Activated CD8-positive, alpha-beta memory T cell treated with anti-CD3 and anti-CD28 coated beads for 1 hour (primary cell): ENCODE measurements at regions not wholly inside any gene's neighbourhood (a gene's known extent, or its start where the extent isn't known, plus 50 kb on each side); places are given as distances from the start of the nearest gene placed in this dataset.
A peak's percentile ranks its signal among the peaks of the same experiment; 100 is the strongest.
"Not testable (repeated sequence)": the region's sequence is repeated elsewhere in the genome, so short reads cannot be mapped to it uniquely, and the experiment has no call there.

ENCODE experiments used
- DNase-seq, 2 donors: peaks; one replicate each; pipeline ENCODE4 v3.0.0-alpha.2; 2020; ENCODE audit warnings: low read depth in 1 of 2; ENCODE audit errors: extremely low read depth in 1 of 2

DNA sequence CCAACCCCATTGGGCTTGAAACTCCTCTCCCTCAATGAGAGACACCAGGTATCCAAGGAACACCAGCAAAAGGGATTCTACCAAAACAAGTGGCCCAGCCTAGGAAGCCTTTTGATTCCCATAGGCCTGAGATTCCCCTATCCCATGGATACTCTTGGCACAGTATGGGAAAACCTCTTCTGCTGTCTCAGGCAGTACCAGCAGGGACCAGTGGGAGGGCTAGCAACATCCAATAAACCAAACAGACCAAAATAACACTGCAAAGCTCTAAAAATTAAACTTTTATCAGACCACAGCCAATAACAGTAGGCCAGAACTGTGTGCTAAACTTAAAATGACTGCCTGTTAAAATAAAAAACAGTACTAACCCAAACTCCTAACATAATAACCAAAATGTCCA is 153.9 kb upstream of the CES5A start:
- no peak for DNase-seq

DNA sequence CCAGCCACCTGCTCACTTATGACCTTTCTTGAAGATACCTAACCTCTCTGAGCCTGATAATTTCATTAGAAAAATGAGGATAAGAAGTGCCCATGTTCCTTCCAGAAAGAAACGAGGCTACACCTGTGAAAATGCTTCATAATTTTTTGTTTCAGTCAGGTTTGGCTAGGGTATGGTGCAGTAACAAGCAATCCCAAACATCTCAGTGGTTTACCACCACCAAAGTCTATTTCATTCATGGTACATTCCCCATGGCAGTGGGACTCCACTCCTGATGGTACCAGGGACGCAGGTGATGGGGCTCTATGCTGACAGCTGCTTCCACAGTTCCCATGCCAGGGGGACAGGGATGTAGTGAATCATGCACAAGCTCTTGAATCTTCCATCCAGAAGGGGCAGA is 147.6 kb upstream of the CES5A start:
- DNase-seq, result no peak

DNA sequence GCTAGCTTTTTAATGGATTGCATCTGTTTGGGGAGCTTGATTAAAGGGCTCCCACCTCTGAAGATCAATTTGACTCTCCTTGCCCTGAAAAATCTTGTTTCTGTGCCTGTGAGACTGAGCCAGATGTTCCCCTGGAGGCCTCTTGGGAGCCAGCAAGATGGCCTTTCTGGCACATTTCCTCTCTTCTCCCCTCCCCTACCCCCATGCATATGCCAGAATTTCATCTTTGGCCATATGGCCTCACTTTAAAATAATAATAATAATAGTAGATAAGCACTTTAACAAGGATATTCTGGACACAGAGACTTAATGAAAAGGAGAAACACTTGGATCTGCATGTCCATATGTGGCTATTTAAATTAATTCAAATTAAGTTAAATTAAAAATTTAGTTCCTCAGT is 144.1 kb upstream of the CES5A start:
- no peak for DNase-seq

DNA sequence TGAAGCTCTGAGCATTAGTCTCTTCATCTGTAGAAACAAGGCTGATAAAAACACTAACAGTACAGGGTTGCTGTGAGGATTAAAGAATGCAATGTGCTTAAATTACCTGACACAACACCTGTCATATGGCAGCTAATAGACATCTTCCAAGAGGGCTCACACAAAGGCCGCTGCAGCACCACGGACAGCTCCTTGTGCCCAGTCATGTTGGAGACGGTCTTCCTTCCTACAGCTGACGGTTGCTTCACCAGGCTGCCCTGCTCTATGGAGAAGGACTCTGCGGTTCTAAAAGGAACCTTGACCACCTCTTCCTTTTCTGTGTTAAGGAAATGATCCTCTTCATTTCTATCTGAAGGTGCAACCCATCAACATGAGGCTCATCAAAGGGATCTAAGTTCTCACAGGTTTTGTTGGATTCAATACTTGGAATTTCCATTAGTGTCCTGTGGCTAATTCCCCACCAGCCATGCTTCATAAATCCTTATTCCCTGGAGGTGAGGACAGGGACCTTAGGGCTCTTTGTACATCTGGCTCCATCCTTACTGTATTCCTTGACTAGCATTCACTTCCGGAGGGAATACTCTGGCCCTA is 138.9 kb upstream of the CES5A start:
- DNase-seq, result peak in 1 of 2 donors; percentile 11

DNA sequence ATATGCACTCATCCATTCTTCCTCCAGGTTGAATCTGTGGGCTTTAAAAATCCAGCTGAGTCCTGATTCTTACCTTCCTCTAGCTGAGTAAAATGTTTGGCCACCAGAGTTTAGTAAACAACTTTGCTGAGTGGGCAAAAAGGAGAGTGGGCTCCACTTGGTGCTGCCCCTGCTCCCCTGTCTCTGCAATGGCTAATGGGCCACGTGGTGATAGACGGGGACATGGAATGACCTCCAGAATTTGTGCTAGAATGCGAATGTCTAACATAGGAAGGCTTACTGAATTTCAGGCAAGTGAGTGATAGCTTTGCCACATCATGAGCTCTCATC is 137.3 kb upstream of the CES5A start:
- no peak for DNase-seq

DNA sequence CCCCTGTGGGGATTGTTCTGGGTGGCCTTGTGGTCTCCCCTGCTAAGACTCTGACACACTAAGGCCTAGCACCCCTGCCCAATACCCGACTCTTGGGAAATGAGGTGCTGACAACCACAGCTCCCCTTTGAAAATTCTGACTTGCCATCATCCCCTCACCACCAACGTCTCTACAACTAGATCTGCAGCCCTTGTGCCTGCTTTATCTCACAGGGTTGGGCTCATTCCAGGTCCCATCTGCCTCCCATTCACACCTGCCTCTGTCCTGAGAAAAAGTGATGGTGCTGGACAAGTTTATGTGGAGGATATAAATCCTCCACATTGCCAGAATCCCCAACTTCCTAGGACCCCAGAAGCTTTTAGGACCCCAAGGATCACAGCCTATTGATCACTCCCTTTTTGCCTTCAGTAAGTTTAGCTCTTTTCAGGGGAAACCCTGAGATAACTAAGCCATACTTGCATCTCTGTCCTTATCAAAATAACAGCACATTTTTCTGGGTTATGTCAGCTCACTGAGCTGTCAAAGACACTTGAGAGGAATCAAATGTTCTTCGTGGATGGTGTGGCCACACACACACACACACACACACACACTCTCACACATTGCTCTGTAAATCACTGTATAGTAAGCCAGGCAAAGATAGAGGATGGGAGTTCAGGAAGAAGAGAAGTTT is 136.8 kb upstream of the CES5A start:
- no peak for DNase-seq

DNA sequence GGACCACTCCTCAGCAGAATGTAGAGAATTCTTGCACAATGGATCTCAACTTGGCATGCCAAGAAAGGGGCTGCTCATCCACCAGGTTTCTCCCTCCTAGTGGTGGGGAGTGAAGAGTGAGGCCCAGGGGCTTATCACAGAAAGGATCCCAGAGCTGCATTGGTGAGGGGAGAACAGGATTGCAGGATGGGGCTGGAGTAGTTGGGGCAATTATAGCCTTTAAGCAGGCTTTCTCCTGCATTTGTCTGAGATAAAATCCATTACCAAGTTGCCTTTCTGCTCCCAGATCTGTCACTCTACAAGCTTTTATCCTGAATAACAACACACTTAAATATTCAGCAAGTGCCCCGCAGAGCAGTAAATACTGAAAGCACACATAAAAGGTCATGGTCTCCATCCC is 130.8 kb upstream of the CES5A start:
- no peak for DNase-seq

DNA sequence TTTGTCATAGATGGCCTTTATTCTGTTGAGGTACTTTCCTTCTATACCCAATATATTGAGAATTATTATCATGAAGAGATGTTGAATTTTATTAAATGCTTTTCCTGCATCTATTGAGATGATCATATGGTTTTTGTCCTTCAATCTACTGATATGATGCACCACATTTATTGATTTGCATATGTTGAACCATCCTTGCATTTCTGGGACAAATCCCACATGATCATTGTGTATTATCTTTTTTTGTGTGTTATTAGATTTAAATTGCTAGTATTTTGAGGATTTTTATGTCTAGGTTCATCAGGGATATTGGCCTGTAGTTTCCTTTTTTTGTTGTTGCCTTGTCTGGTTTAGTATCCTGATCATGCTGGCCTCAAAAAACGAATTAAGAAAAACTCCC is 124.5 kb upstream of the CES5A start:
- no peak for DNase-seq

DNA sequence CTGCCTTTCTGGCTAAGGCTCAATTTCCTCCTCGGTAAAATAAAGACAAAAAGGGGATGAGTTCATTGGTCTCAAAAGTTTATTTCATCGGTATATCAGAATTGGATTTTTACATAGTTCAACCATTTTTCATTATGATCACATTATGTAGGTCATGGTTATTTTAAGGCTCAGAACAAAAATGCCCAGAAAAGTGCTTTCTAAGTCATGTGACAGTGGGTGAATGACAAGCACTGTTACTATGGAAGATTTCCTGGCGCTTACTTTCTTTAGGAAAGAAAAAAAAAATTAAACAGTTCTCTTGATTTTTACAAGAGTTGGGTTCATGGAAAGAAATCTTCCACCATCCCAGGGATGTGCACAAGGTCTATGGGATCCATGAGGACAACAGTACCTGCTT is 117.9 kb upstream of the CES5A start:
- no peak for DNase-seq

DNA sequence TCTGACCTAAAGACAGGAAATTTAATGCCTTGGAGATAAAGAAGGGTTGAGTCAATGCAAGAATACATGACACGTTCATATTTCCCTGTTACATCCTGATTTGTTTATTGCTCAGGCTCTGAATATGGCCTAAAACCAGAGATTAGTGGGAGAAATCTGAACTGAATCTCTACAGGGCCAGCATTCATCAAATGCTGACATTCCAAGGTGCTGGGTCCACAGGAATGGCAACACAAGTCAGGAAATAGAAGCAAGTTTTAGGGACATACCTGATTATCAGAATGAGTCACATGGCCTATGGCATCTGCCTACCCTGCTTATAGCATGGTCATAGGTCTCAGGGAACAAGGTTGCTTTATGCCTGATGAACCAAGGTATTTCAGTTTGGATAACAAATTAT is 117.4 kb upstream of the CES5A start:
- DNase-seq, result no peak

DNA sequence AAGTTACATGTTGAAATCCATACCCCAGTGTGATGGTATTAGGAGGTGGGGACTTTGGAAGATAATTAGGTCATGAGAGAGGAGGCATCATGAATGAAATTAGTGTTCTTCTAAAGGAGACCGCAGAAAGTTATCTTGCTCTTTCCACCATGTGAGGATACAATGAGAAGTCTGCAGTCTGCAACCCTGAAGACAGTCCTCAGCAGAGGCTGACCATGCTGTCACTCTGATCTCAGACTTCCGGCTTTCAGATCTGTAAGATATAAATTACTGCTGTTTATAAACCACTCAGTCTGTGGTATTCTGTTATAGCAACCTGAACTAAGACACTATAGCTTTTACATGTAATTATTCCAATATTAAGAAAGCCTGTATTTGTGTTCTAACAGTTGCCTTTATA is 116.7 kb upstream of the CES5A start:
- no peak for DNase-seq

DNA sequence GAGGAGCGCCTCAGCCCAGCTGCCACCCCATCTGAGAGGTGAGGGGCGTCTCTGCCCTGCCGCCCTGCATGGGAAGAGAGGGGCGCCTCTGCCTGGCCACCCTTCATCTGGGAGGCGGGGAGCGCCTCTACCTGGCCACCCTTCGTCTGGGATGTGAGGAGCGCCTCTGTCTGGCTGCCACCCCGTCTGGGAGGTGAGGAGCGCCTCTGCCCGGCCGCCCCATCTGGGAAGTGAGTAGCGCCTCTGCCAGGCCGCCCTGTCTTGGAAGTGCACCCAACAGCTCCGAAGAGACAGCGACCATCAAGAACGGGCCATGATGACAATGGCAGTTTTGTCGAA is 114.4 kb upstream of the CES5A start:
- no peak for DNase-seq

DNA sequence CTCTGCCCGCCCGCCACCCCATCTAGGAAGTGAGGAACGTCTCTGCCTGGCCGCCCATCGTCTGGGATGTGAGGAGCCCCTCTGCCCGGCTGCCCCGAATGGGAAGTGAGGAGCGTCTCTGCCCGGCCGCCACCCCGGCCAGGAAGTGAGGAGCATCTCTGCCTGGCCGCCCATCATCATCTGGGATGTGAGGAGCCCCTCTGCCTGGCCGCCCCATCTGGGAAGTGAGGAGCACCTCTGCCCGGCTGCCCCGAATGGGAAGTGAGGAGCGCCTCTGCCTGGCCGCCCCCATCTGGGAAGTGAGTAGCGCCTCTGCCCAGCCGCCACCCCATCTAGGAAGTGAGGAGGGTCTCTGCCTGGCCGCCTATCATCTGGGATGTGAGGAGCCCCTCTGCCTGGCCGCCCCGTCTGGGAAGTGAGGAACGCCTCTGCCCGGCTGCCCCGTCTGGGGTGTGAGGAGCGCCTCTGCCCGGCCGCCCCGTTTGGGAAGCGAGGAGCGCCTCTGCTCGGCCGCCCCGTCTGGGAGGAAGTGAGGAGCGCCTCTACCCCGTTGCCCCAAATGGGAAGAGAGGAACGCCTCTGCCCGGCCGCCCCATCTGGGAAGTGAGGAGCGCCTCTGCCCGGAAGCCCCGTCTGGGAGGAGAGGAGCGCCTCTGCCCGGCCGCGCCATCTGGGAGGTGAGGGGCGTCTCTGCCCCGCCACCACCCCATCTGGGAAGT is 113.8 kb upstream of the CES5A start:
- not testable (repeated sequence) for DNase-seq

DNA sequence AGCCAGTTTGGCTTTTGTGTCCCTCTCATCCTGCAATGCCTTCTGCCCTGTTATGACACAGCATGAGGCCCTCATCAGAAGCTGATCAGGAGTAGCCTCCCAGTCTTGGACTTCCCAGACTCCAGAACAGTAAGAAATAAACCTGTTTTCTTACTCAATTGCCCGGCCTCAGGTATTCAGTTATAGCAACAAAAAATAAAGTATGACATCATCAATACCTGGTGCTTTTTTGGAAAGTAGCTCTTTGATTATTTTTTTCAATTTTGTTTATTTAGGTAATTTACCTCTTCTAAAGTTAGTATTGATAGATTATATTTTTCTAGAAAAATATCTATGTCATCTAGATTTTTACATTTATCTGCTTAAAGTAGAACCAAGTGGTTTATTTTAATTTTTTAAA is 112.8 kb upstream of the CES5A start:
- no peak for DNase-seq

DNA sequence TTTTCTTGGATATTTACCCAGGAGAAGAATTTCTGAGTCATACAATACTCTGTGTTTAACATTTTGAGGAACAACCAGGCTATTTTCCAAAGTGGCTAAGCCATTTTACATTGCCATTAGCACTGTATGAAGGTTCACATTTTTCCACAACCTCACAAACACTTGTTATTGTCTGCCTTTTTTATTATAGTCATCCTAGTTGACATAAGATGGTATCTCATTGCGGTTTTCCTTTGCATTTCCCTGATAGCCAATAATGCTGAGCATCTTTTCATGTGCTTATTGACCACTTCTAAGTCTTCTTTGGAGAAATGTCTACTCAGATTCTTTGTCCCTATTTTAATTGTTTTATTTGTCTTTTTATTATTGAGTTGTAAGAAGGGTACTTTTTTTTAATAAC is 107.4 kb upstream of the CES5A start:
- no peak for DNase-seq

DNA sequence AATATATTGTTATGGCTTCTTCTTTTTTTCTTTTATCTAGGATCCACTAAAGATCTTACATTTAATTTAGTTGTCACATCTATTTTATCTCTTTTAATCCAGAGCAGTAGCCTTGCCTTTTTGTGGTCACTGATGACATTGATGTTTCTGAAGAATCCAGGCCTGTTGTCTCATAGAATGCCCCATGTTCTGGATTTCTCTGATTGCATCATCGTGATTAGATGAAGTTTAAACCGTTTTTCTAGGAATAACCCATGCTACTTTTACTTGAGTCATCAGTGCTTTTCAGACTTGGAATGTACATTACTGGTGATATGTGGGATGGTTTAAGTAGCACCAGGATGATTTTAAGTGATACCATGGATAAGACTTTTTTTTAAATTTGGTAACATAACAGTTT is 106.4 kb upstream of the CES5A start:
- DNase-seq, result no peak

DNA sequence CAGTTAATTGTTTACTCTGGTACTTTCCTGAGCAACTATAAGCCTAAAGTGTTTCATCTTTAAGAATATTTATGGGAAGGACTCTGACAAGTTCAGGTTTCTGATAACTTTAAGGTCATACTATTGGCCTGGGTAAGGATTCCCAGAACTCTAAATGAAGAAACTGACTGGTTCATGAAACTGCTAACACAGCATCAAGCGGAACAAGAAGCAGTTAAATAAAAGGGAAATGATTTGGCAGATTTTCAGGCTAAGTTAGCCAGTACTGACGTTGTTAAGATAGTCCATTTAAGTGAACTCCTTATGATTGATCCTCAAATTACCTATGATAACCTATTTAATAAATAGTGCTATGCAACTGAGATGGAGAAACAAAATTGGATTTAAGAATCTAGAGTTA is 101.6 kb upstream of the CES5A start:
- no peak for DNase-seq

DNA sequence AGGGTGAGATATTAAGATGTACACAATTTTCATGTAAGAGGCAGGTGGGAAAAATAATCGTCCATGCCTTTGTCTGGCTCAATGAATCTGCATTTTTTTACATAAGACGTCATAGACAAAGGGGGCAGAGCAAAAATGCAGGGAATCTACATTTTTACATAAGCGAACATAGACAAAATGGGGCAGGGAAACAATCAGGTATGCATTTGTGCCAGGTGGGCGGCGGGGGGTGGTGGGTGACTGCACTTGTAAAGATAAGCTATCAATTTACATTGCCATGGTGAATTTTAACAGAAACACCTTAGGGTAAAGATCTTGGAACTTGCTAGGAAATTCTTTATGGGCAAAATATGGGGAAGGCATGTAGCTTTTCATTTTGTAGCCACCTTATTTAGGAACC is 96.3 kb upstream of the CES5A start:
- no peak for DNase-seq

DNA sequence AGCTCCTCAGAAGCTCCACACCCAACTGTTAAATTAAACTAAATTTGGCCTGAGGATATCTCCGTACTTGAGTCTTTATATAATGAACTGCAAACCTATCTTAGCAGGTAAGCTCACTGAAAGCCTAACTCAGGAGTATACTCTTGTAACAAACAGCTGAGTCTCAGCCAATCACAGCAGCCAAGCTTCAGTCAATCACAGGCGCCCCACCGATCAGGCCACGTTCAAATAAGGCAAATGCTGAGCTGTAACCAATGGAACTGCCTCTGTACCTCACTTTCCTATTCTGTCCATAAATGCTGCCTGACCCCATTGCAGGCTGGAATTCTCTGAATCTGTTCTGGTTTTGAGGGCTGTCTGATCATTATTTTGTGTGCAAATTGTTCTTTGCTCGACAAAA is 93.0 kb upstream of the CES5A start:
- no peak for DNase-seq

DNA sequence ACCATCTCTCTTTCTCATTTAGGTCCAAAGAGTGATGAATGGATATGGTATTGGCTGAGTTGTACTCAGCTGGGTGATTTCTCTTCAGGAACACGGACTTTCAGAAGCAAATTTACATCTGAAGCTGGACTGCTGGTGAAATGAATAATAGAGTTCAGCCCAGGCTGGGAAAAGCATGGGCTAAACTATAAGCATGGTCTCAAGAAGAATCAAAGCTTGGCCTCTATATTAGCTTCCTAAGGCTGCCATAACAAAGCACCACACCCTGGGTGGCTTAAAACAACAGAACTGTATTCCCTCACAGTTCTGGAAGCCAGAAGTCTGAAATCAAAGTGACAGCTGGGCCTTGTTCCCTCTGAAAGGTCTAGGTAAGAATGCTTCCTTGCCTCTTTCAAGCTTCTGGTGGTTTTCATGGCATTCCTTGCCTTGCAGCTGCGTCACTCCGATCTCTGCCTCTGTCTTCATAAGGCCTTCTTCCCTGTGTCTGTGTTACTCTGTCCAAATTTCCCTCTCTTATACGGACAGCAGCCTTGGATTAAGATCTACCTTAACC is 89.8 kb upstream of the CES5A start:
- no peak for DNase-seq

DNA sequence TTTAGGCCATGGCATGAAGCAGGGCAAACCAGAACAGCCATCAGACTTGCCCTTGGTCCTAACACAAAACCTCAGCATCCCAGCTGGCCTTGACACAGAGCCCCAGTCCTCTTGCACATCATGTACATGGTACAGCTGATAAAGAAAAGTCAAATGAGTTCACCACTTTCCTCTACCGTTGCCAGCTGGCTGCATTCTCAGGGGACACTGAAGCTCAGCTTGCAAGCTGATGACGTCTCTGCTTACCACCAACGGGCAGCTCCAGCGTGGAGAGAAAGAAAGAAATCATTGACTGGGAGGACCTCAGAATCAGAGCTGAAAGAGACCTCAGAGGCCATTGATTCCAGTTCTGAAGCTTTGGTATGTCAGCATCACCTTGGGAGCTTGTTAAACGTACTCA is 80.7 kb upstream of the CES5A start:
- no peak for DNase-seq

DNA sequence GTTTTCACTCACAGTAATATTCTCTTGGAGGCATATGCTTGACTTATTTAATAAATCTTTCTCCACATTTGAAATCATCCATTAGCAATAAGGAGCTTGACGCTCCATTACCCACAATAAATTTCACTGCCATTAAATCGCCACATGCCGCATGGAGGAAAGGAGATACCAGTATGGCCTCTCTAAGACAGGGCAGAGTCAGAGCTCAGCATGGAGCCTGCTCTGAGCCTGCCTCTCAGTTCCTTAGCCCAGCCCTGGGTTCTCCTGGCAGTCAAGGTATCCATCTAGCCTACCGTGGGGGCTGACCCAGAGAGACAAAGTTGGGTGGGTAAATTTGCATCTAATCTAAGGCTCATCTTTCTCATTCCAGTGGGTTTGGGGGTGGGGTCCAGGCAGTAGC is 80.3 kb upstream of the CES5A start:
- DNase-seq, result no peak

DNA sequence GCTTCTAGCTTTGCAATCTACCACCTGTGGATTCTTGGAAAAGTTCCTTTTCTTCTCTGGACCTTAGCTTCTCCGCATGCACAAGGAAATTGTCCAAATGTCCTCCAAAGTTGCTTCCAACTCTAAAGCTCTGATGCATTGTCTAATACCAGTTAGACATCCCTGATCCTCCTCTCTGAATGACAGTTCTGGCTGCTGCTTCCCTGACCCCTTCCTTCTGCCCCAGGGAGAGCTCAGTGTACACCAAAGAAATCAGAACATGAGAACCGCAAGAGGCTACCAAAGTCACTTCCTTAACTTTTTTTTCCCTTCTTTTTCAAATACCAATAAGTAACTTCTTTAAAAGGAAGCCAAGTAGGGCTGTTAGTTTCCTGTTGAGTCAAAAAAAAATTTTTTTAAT is 79.7 kb upstream of the CES5A start:
- no peak for DNase-seq
